Osteoblast (primary cell): ENCODE measurements at regions not wholly inside any gene's neighbourhood (a gene's known extent, or its start where the extent isn't known, plus 50 kb on each side); places are given as distances from the start of the nearest gene placed in this dataset.

Experiments used
- DNase-seq: peaks from one replicate; pipeline ENCODE4 v3.0.0; 2011; ENCODE audit warnings: low spot score, mixed read lengths; ENCODE audit not compliant: insufficient read length; ENCODE audit errors: missing footprints
- H2AFZ ChIP-seq: 2 replicates; pipeline ENCODE4 v1.6.0; 2011; ENCODE audit warnings: mild to moderate bottlenecking, low read length
- H3K27ac ChIP-seq: 2 replicates; pipeline ENCODE4 v1.5.1; 2011; ENCODE audit warnings: mild to moderate bottlenecking, low read depth, low read length, moderate library complexity
- H3K27me3 ChIP-seq: 2 replicates; pipeline ENCODE4 v1.6.0; 2012; ENCODE audit warnings: mild to moderate bottlenecking, control low read depth, inconsistent platforms, low read length, moderate library complexity; ENCODE audit not compliant: insufficient read depth
- H3K36me3 ChIP-seq: 2 replicates; pipeline ENCODE4 v1.5.1; 2011; ENCODE audit warnings: mild to moderate bottlenecking, low read length, control low read depth, moderate library complexity; ENCODE audit not compliant: insufficient read depth
- H3K4me1 ChIP-seq: 2 replicates; pipeline ENCODE4 v1.5.1; 2011; ENCODE audit warnings: mild to moderate bottlenecking, low read length, control low read depth, moderate library complexity; ENCODE audit not compliant: insufficient read depth
- H3K4me2 ChIP-seq: 2 replicates; pipeline ENCODE4 v1.6.0; 2011; ENCODE audit warnings: mild to moderate bottlenecking, low read length; ENCODE audit not compliant: insufficient read depth
- H3K4me3 ChIP-seq: fragments of 200-600 bp; sonication (generic); 3 replicates; pipeline ENCODE4 v1.5.1; 2012; ENCODE audit warnings: mild to moderate bottlenecking, low read length, inconsistent platforms; ENCODE audit not compliant: insufficient read depth
- H3K79me2 ChIP-seq: 2 replicates; pipeline ENCODE4 v1.6.0; 2012; ENCODE audit warnings: mild to moderate bottlenecking, low read length, control low read depth, inconsistent platforms; ENCODE audit not compliant: insufficient read depth
- H3K9me3 ChIP-seq: 2 replicates; pipeline ENCODE4 v1.5.1; 2011; ENCODE audit warnings: low read depth, low read length, control low read depth
- H4K20me1 ChIP-seq: 2 replicates; pipeline ENCODE4 v1.6.0; 2012; ENCODE audit warnings: mild to moderate bottlenecking, low read length, control low read depth; ENCODE audit not compliant: insufficient read depth
- CTCF ChIP-seq: IDR thresholded peaks from 2 replicates; pipeline ENCODE4 v1.5.1; 2011; ENCODE audit warnings: mild to moderate bottlenecking, low read depth, low read length, moderate library complexity; ENCODE audit errors: extremely low read depth

GRCh38 chr7:16991551-16991950, 109.8 kb upstream of the AGR3 start:
- H3K4me3 ChIP-seq: no peak overlapping the region
- peaks cover 13% of the 10 kb centered on the region for H3K4me1 ChIP-seq
- H4K20me1 ChIP-seq: no peaks in the 10 kb centered on the region
- H3K27ac ChIP-seq: no peak overlapping the region
- no peaks in the 10 kb centered on the region for H3K79me2 ChIP-seq
- TF ChIP-seq CTCF: no peak
- H3K36me3 ChIP-seq: no peaks in the 10 kb centered on the region
- H2AFZ ChIP-seq: no peak overlapping the region
- no peaks in the 10 kb centered on the region for H3K27me3 ChIP-seq
- H3K9me3 ChIP-seq: no peaks in the 10 kb centered on the region
- DNase-seq: peak; percentile 2
- H3K4me2 ChIP-seq: no peak overlapping the region

GRCh38 chr7:16993543-16993942, 111.8 kb upstream of the AGR3 start:
- Histone ChIP-seq H4K20me1 (no peaks in the 10 kb centered on the region), H3K27me3 (no peaks in the 10 kb centered on the region), H3K27ac (no peak overlapping the region), H3K4me2 (no peak overlapping the region), H2AFZ (no peak overlapping the region), H3K36me3 (no peaks in the 10 kb centered on the region), H3K4me3 (no peak overlapping the region), H3K9me3 (no peaks in the 10 kb centered on the region), H3K4me1 (peaks cover 13% of the 10 kb centered on the region), H3K79me2 (no peaks in the 10 kb centered on the region)
- peak; percentile 2 for DNase-seq
- TF ChIP-seq CTCF: no peak

- Histone ChIP-seq H3K27me3 (no peaks in the 10 kb centered on the region), H3K36me3 (no peaks in the 10 kb centered on the region), H3K4me1 (no peaks in the 10 kb centered on the region), H3K9me3 (no peaks in the 10 kb centered on the region), H4K20me1 (no peaks in the 10 kb centered on the region), H3K27ac (no peak overlapping the region), H2AFZ (no peak overlapping the region), H3K79me2 (no peaks in the 10 kb centered on the region), H3K4me2 (no peak overlapping the region), H3K4me3 (no peak overlapping the region)
- DNase-seq: no peak
- no peak for TF ChIP-seq CTCF
Observed at GRCh38 chr7:16998481-16999051, 116.8 kb upstream of the AGR3 start.

GRCh38 chr7:16999541-17000267, 117.9 kb upstream of the AGR3 start:
- H3K4me3 ChIP-seq: no peak overlapping the region
- no peaks in the 10 kb centered on the region for H3K79me2 ChIP-seq
- peak; percentile 0 for DNase-seq
- TF ChIP-seq CTCF: no peak
- H2AFZ ChIP-seq: peak overlapping the region; percentile 16
- no peaks in the 10 kb centered on the region for H3K9me3 ChIP-seq
- H3K27ac ChIP-seq: no peak overlapping the region
- no peaks in the 10 kb centered on the region for H3K27me3 ChIP-seq
- no peaks in the 10 kb centered on the region for H4K20me1 ChIP-seq
- H3K36me3 ChIP-seq: no peaks in the 10 kb centered on the region
- H3K4me2 ChIP-seq: no peak overlapping the region
- no peaks in the 10 kb centered on the region for H3K4me1 ChIP-seq
